Mesenchymal stem cell (in vitro differentiated cells and primary cell): ENCODE measurements at regions not wholly inside any gene's neighbourhood (a gene's known extent, or its start where the extent isn't known, plus 50 kb on each side); places are given as distances from the start of the nearest gene placed in this dataset.

Source experiments
- DNase-seq: peaks from one replicate; pipeline ENCODE4 v3.0.0-alpha.2; 2013
- H2AFZ ChIP-seq: one replicate; pipeline ENCODE4 v1.6.1; 2013; ENCODE audit warnings: low read depth, mild to moderate bottlenecking, control low read depth, inconsistent platforms, low read length, moderate library complexity
- H2AK5ac ChIP-seq: 2 replicates; pipeline ENCODE4 v1.6.1; 2013; ENCODE audit warnings: low read length, moderate library complexity, mild to moderate bottlenecking, inconsistent platforms; ENCODE audit not compliant: severe bottlenecking
- H2BK120ac ChIP-seq: one replicate; pipeline ENCODE4 v1.6.1; 2013; ENCODE audit warnings: low read depth, mild to moderate bottlenecking, inconsistent platforms, low read length, moderate library complexity
- H2BK12ac ChIP-seq, 2 experiments: one replicate each; pipeline ENCODE4 v1.6.1; 2013; ENCODE audit warnings: inconsistent platforms in 2 of 2, low read length in 2 of 2, mild to moderate bottlenecking in 2 of 2, moderate library complexity in 2 of 2, control low read depth in 1 of 2
- H2BK15ac ChIP-seq: one replicate; pipeline ENCODE4 v1.6.1; 2013; ENCODE audit warnings: mild to moderate bottlenecking, low read depth, inconsistent platforms; ENCODE audit not compliant: poor library complexity, severe bottlenecking
- H2BK5ac ChIP-seq: 2 replicates; pipeline ENCODE4 v1.6.1; 2013; ENCODE audit warnings: low read depth, mild to moderate bottlenecking, low read length, control low read depth, inconsistent platforms; ENCODE audit not compliant: poor library complexity, severe bottlenecking
- H3K14ac ChIP-seq, 2 experiments: one replicate each; pipeline ENCODE4 v1.6.1; 2013; ENCODE audit warnings: inconsistent platforms in 2 of 2, low read length in 2 of 2, control low read depth in 1 of 2, mild to moderate bottlenecking in 1 of 2, moderate library complexity in 1 of 2
- H3K18ac ChIP-seq, 2 experiments: one replicate each; pipeline ENCODE4 v1.6.1; 2013; ENCODE audit warnings: inconsistent platforms in 2 of 2, low read length in 2 of 2, control low read depth in 1 of 2, low read depth in 1 of 2, mild to moderate bottlenecking in 1 of 2
- H3K23ac ChIP-seq, 2 experiments: one replicate each; pipeline ENCODE4 v1.6.1; 2013; ENCODE audit warnings: inconsistent platforms in 2 of 2, low read length in 2 of 2, mild to moderate bottlenecking in 2 of 2, moderate library complexity in 2 of 2, control low read depth in 1 of 2
- H3K27ac ChIP-seq: 2 replicates; pipeline ENCODE4 v1.5.1; 2013; ENCODE audit warnings: mild to moderate bottlenecking, moderate library complexity, low read length, control low read depth, inconsistent platforms; ENCODE audit not compliant: poor library complexity, severe bottlenecking
- H3K27me3 ChIP-seq, 2 experiments: 2 replicates each; pipeline versions ENCODE4 v1.6.1 to v1.7.0; 2013; ENCODE audit warnings: low read length in 2 of 2, mild to moderate bottlenecking in 2 of 2, moderate library complexity in 2 of 2, control low read depth in 1 of 2, inconsistent platforms in 1 of 2; ENCODE audit not compliant: control insufficient read depth in 1 of 2, insufficient read depth in 1 of 2
- H3K36me3 ChIP-seq, 2 experiments: 2 replicates each; pipeline versions ENCODE4 v1.6.1 to v1.7.0; 2013; ENCODE audit warnings: low read length in 2 of 2, control low read depth in 1 of 2, inconsistent platforms in 1 of 2, low read depth in 1 of 2, mild to moderate bottlenecking in 1 of 2; ENCODE audit not compliant: insufficient read depth in 2 of 2, control insufficient read depth in 1 of 2
- H3K4ac ChIP-seq, 2 experiments: one replicate each; pipeline ENCODE4 v1.6.1; 2013; ENCODE audit warnings: inconsistent platforms in 2 of 2, low read length in 2 of 2, mild to moderate bottlenecking in 2 of 2, moderate library complexity in 2 of 2, control low read depth in 1 of 2, low read depth in 1 of 2
- H3K4me1 ChIP-seq: 2 replicates; pipeline ENCODE4 v1.6.1; 2013; ENCODE audit warnings: low read depth, low read length, control low read depth; ENCODE audit not compliant: control insufficient read depth, insufficient read depth
- H3K4me2 ChIP-seq: 2 replicates; pipeline ENCODE4 v1.6.1; 2013; ENCODE audit warnings: low read length, mild to moderate bottlenecking, inconsistent platforms; ENCODE audit not compliant: poor library complexity, severe bottlenecking
- H3K4me3 ChIP-seq, 2 experiments: 2 replicates each; pipeline versions ENCODE4 v1.5.1 to v1.7.0; 2013; ENCODE audit warnings: low read length in 2 of 2, mild to moderate bottlenecking in 2 of 2, control low read depth in 1 of 2, low read depth in 1 of 2; ENCODE audit not compliant: insufficient read depth in 1 of 2
- H3K79me1 ChIP-seq: replicated peaks from 2 replicates; pipeline ENCODE4 v1.6.1; 2013; ENCODE audit warnings: mild to moderate bottlenecking, control low read depth, low read length, inconsistent platforms; ENCODE audit not compliant: poor library complexity, severe bottlenecking
- H3K9ac ChIP-seq: 2 replicates; pipeline ENCODE4 v1.7.0; 2013; ENCODE audit warnings: mild to moderate bottlenecking, low read length, moderate library complexity
- H3K9me3 ChIP-seq: 2 replicates; pipeline ENCODE4 v1.7.0; 2013; ENCODE audit warnings: mild to moderate bottlenecking, low read length; ENCODE audit not compliant: control insufficient read depth
- H4K8ac ChIP-seq: one replicate; pipeline ENCODE4 v1.6.1; 2013; ENCODE audit warnings: inconsistent platforms, mild to moderate bottlenecking, low read length, moderate library complexity
- H4K91ac ChIP-seq: one replicate; pipeline ENCODE4 v1.6.1; 2013; ENCODE audit warnings: mild to moderate bottlenecking, low read length, inconsistent platforms
- WGBS: methylation state at CpG from one replicate; pipeline ENCODE4 v1.1.7; 2013; ENCODE audit warnings: mixed read lengths; 5-methylcytosine and 5-hydroxymethylcytosine counted together

GRCh38 chr18:45198526-45198925, 416.8 kb upstream of the SLC14A2 start:
- H3K27me3 ChIP-seq: no peaks in the 10 kb centered on the region
- no peak overlapping the region for H3K14ac ChIP-seq
- H3K36me3 ChIP-seq: no peaks in the 10 kb centered on the region
- no peaks in the 10 kb centered on the region for H3K79me1 ChIP-seq
- peaks cover 5% of the 10 kb centered on the region for H3K9me3 ChIP-seq
- no peak overlapping the region for H3K9ac ChIP-seq
- H3K4me3 ChIP-seq: no peak overlapping the region
- H3K4ac ChIP-seq: no peak overlapping the region
- H3K4me1 ChIP-seq: no peaks in the 10 kb centered on the region
- H2BK12ac ChIP-seq: no peak overlapping the region
- no peak overlapping the region for H2BK5ac ChIP-seq
- no peak overlapping the region for H3K23ac ChIP-seq
- no peak overlapping the region for H4K8ac ChIP-seq
- H4K91ac ChIP-seq: no peak overlapping the region
- H2BK15ac ChIP-seq: no peak overlapping the region
- H3K27ac ChIP-seq: no peak overlapping the region
- no peak overlapping the region for H2AK5ac ChIP-seq
- H3K4me2 ChIP-seq: no peak overlapping the region
- H2BK120ac ChIP-seq: no peak overlapping the region
- DNase-seq: no peak
- H2AFZ ChIP-seq: no peak overlapping the region
- no peak overlapping the region for H3K18ac ChIP-seq

DNA sequence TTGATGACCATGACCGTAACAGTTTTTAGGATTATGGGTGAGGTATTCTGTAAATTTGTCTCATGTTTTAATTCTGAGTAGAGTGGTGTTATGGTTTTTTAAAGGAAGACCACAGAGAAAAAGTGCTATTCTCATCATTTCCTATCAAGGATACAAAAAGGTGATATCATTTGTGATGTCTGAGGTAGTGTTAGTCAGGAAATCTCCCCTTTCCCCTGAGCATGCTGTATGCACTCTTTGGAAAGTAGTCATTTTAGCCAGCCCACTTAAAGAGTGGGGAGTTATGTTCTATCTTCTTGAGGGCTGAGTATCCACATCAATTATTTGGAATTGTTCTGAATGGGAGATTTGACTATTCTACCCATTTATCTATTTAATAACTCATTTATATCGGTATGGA, 414.2 kb upstream of the SLC14A2 start:
- Histone ChIP-seq H3K4me2 (no peak overlapping the region), H3K79me1 (no peaks in the 10 kb centered on the region), H2BK5ac (no peak overlapping the region), H4K91ac (no peak overlapping the region), H3K27ac (no peak overlapping the region), H3K9me3 (peaks cover 5% of the 10 kb centered on the region), H3K4ac (no peak overlapping the region), H2AK5ac (no peak overlapping the region), H3K4me1 (no peaks in the 10 kb centered on the region), H3K9ac (no peak overlapping the region), H3K23ac (no peak overlapping the region), H3K18ac (no peak overlapping the region), H3K27me3 (no peaks in the 10 kb centered on the region), H2BK12ac (no peak overlapping the region), H2BK15ac (no peak overlapping the region), H2BK120ac (no peak overlapping the region), H4K8ac (no peak overlapping the region), H3K4me3 (no peak overlapping the region), H2AFZ (no peak overlapping the region), H3K14ac (no peak overlapping the region), H3K36me3 (no peaks in the 10 kb centered on the region)
- 80% methylated on average over 1 of the region's 2 CpGs for WGBS
- no peak for DNase-seq

DNA sequence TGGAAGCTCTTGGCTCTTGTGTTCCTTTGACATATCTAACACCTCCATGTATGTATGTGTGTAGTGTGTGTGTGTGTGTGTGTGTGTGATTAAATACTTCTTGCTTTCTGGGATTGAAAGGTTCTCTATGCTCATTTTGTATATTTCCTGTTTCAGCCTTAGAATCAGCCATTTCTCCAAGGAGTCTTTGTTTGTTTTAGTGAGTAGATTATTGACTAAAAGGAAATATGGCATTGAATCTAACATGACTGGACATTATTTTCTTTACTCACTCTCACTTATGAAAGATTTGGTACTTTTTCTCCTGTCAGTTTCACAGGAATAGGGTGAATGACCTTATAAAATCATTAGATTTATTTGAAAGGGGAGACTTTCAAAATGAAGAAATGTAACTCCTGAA, 413.8 kb upstream of the SLC14A2 start:
- Histone ChIP-seq H2BK120ac (no peak overlapping the region), H4K91ac (no peak overlapping the region), H3K4me3 (no peak overlapping the region), H3K4ac (no peak overlapping the region), H3K18ac (no peak overlapping the region), H4K8ac (no peak overlapping the region), H2AK5ac (no peak overlapping the region), H2BK12ac (no peak overlapping the region), H3K4me1 (no peaks in the 10 kb centered on the region), H3K14ac (no peak overlapping the region), H3K79me1 (no peaks in the 10 kb centered on the region), H2BK15ac (no peak overlapping the region), H3K23ac (no peak overlapping the region), H2BK5ac (no peak overlapping the region), H3K36me3 (no peaks in the 10 kb centered on the region), H3K4me2 (no peak overlapping the region), H3K27me3 (no peaks in the 10 kb centered on the region), H3K27ac (no peak overlapping the region), H3K9me3 (peaks cover 5% of the 10 kb centered on the region), H3K9ac (no peak overlapping the region), H2AFZ (no peak overlapping the region)
- no peak for DNase-seq

GRCh38 chr18:45202061-45202460, 413.2 kb upstream of the SLC14A2 start:
- Histone ChIP-seq H2BK120ac (no peak overlapping the region), H3K27ac (no peak overlapping the region), H3K9me3 (peaks cover 5% of the 10 kb centered on the region), H3K27me3 (no peaks in the 10 kb centered on the region), H3K4me2 (no peak overlapping the region), H3K14ac (no peak overlapping the region), H3K9ac (no peak overlapping the region), H3K4ac (no peak overlapping the region), H3K23ac (no peak overlapping the region), H3K4me1 (no peaks in the 10 kb centered on the region), H4K91ac (no peak overlapping the region), H2BK15ac (no peak overlapping the region), H3K79me1 (no peaks in the 10 kb centered on the region), H4K8ac (no peak overlapping the region), H3K18ac (no peak overlapping the region), H2BK5ac (no peak overlapping the region), H2AFZ (no peak overlapping the region), H2BK12ac (no peak overlapping the region), H3K36me3 (no peaks in the 10 kb centered on the region), H3K4me3 (no peak overlapping the region), H2AK5ac (no peak overlapping the region)
- no peak for DNase-seq
